CD4-positive, alpha-beta T cell (primary cell): ENCODE measurements at regions not wholly inside any gene's neighbourhood (a gene's known extent, or its start where the extent isn't known, plus 50 kb on each side); places are given as distances from the start of the nearest gene placed in this dataset.

ENCODE experiments used
- ATAC-seq: fragments of 200-7000 bp; cut with Tn5 transposase; one replicate; pipeline ENCODE4 v1.10.0; 2022; ENCODE audit warnings: mild to moderate bottlenecking; ENCODE audit not compliant: poor library complexity
- CTCF ChIA-PET: fragments of 350-600 bp; sonication (Branson Sonifier 250); formaldehyde crosslinking; loops from one replicate; lab custom pipeline; 2021; ENCODE audit warnings: antibody characterized with exemption, inconsistent platforms; lab: Charles Lee
- POLR2A ChIA-PET: fragments of 350-600 bp; sonication (Branson Sonifier 250); formaldehyde crosslinking; loops from one replicate; lab custom pipeline; 2021; ENCODE audit warnings: antibody characterized with exemption, inconsistent platforms; lab: Charles Lee
- DNase-seq, 14 experiments: peaks; one replicate each; pipeline ENCODE4 v3.0.0-alpha.2; 2013 to 2020; ENCODE audit warnings: mixed read lengths in 2 of 14
- H3K27ac ChIP-seq, 2 donors: one replicate each; pipeline versions ENCODE4 v1.5.1 to v1.7.0; 2013; ENCODE audit warnings: low read length in 2 of 2, low read depth in 1 of 2, mild to moderate bottlenecking in 1 of 2
- H3K27me3 ChIP-seq, 2 experiments: 1 replicate in 1 of 2; 2 replicates in 1 of 2; pipeline versions ENCODE4 v1.6.1 to v1.7.0; 2013; ENCODE audit warnings: low read length in 2 of 2, control low read depth in 1 of 2, mild to moderate bottlenecking in 1 of 2, moderate library complexity in 1 of 2; ENCODE audit not compliant: insufficient read depth in 2 of 2, control insufficient read depth in 1 of 2
- H3K36me3 ChIP-seq: one replicate; pipeline ENCODE4 v1.6.1; 2013; ENCODE audit warnings: low read length, control low read depth; ENCODE audit not compliant: insufficient read depth
- H3K4me1 ChIP-seq: one replicate; pipeline ENCODE4 v1.6.1; 2013; ENCODE audit warnings: low read length, control low read depth; ENCODE audit not compliant: insufficient read depth
- H3K4me3 ChIP-seq: one replicate; pipeline ENCODE4 v1.5.1; 2013; ENCODE audit warnings: mild to moderate bottlenecking, low read length, moderate library complexity
- H3K9me3 ChIP-seq, 2 experiments: 1 replicate in 1 of 2; 2 replicates in 1 of 2; pipeline versions ENCODE4 v1.6.1 to v1.7.0; 2013; ENCODE audit warnings: low read length in 2 of 2, mild to moderate bottlenecking in 2 of 2, control low read depth in 1 of 2, moderate library complexity in 1 of 2; ENCODE audit not compliant: control insufficient read depth in 1 of 2, insufficient read depth in 1 of 2
- H3K27ac Mint-ChIP-seq: one replicate; pipeline ENCODE4 v1.8.0; 2020; ENCODE audit warnings: mixed read lengths
- H3K27me3 Mint-ChIP-seq: one replicate; pipeline ENCODE4 v1.8.0; 2021; ENCODE audit warnings: mixed read lengths
- H3K36me3 Mint-ChIP-seq: one replicate; pipeline ENCODE4 v1.8.0; 2021; ENCODE audit warnings: low read depth, mixed read lengths
- H3K4me1 Mint-ChIP-seq: one replicate; pipeline ENCODE4 v1.8.0; 2021; ENCODE audit warnings: low read depth, mixed read lengths
- H3K4me3 Mint-ChIP-seq: one replicate; pipeline ENCODE4 v1.8.0; 2020; ENCODE audit warnings: mild to moderate bottlenecking, mixed read lengths
- H3K9me3 Mint-ChIP-seq: one replicate; pipeline ENCODE4 v1.8.0; 2020; ENCODE audit warnings: mixed read lengths
- CTCF ChIP-seq: fragments of 200-600 bp; IDR thresholded peaks from one replicate; pipeline ENCODE4 v1.8.0; 2022; ENCODE audit warnings: antibody characterized with exemption, mild to moderate bottlenecking
- intact Hi-C, 2 experiments: fragments of 100-400 bp; cut with DNase I in 1 of 2; cut with micrococcal nuclease in 1 of 2; formaldehyde crosslinking; loops; one replicate each; pipeline versions ENCODE4 v1.15.1 to v1.9.0; 2023 to 2025; cut with DNase I, micrococcal nuclease

- Mint-ChIP-seq H3K27ac (no peak overlapping the region), H3K4me1 (no peaks in the 10 kb centered on the region), H3K9me3 (peaks cover 3% of the 10 kb centered on the region), H3K27me3 (peaks cover 15% of the 10 kb centered on the region), H3K36me3 (no peaks in the 10 kb centered on the region), H3K4me3 (no peak overlapping the region)
- no peak for DNase-seq
- Histone ChIP-seq H3K27ac (no peak overlapping the region), H3K4me1 (no peaks in the 10 kb centered on the region), H3K4me3 (no peak overlapping the region), H3K9me3 (peaks cover 0 to 35% of the 10 kb centered on the region in 2 experiments), H3K36me3 (no peaks in the 10 kb centered on the region), H3K27me3 (no peaks in the 10 kb centered on the region)
- CTCF ChIA-PET: no interaction called here
- ATAC-seq: no peak
- intact Hi-C loops: no loop called here
- no peak for TF ChIP-seq CTCF
- POLR2A ChIA-PET: no interaction called here
Measured at GRCh38 chr13:111947876-111948275, 119.1 kb upstream of the SOX1 start.

DNA sequence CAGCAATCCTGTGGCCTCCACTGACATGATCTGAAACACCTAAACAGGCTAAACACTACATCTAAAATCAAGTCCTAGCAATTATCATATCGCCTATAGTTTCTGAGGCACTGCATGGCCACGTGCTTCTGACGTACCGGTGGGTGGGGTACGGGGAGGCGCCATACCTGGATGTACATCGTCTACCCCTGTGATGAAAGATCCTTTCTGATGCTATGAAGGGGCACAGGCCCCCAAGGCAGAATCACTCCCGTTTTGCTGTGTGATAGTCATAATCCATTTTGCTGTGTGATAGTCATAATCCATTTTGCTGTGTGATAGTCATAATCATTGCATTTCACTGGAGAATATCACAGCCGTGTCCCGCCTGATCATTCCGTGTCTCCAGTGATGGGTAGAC, 118.7 kb upstream of the SOX1 start:
- TF ChIP-seq CTCF: no peak
- no peak overlapping the region for H3K27ac Mint-ChIP-seq
- Histone ChIP-seq H3K36me3 (no peaks in the 10 kb centered on the region), H3K4me3 (no peak overlapping the region), H3K27ac (no peak overlapping the region), H3K27me3 (no peaks in the 10 kb centered on the region), H3K9me3 (peaks cover 0 to 38% of the 10 kb centered on the region in 2 experiments), H3K4me1 (no peaks in the 10 kb centered on the region)
- H3K27me3 Mint-ChIP-seq: peaks cover 12% of the 10 kb centered on the region
- no peaks in the 10 kb centered on the region for H3K36me3 Mint-ChIP-seq
- DNase-seq (no peak), ATAC-seq (no peak)
- POLR2A ChIA-PET: no interaction called here
- intact Hi-C loops: no loop called here
- no peak overlapping the region for H3K4me3 Mint-ChIP-seq
- H3K9me3 Mint-ChIP-seq: peaks cover 3% of the 10 kb centered on the region
- H3K4me1 Mint-ChIP-seq: no peaks in the 10 kb centered on the region
- CTCF ChIA-PET: no interaction called here

DNA sequence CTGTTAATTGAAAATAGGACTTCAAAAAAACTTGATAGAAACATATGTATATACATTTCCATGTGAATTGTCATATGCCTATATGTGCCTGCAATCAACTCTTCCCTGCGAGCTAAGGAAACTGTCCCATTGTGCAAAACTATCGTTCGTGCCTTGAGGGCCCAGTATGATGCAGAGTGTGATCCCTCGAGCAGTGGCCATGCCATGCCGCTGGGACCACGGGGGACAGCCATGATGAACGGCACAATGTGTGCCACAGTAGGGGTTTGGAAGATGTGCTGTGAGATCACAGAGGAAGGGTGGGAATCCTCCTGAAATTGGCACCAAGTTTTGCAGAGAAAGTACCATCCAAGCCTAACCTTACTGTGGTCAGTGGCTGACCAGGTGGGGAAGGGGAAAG, 118.1 kb upstream of the SOX1 start:
- no peak for TF ChIP-seq CTCF
- intact Hi-C loops: no loop called here

More for the DNA sequence above, 118.1 kb upstream of the SOX1 start:
- Mint-ChIP-seq H3K27ac (no peak overlapping the region), H3K9me3 (peaks cover 3% of the 10 kb centered on the region), H3K36me3 (no peaks in the 10 kb centered on the region), H3K4me1 (no peaks in the 10 kb centered on the region), H3K4me3 (no peak overlapping the region), H3K27me3 (peaks cover 12% of the 10 kb centered on the region)
- ATAC-seq: no peak
- Histone ChIP-seq H3K9me3 (peaks cover 0 to 43% of the 10 kb centered on the region in 2 experiments), H3K27me3 (no peaks in the 10 kb centered on the region), H3K36me3 (no peaks in the 10 kb centered on the region), H3K4me3 (no peak overlapping the region), H3K27ac (no peak overlapping the region), H3K4me1 (no peaks in the 10 kb centered on the region)
- POLR2A ChIA-PET: no interaction called here
- CTCF ChIA-PET: no interaction called here
- no peak for DNase-seq
